ENCODE measurements at regions not wholly inside any gene's neighbourhood (a gene's known extent, or its start where the extent isn't known, plus 50 kb on each side); places are given as distances from the start of the nearest gene placed in this dataset.
"Not testable (repeated sequence)": the region's sequence is repeated elsewhere in the genome, so short reads cannot be mapped to it uniquely, and the experiment has no call there.

GRCh38 chr11:64428693-64429092, 69.7 kb downstream of the RPS6KA4 start:
- DNase-seq (ENCODE audit: low spot score), result no peak
- in situ Hi-C loops (cut with HindIII; ENCODE audit: low sequenced_read_pairs), result no loop called here

GRCh38 chr11:64429970-64430369, 71.0 kb downstream of the RPS6KA4 start:
- in situ Hi-C loops (cut with HindIII; ENCODE audit: low sequenced_read_pairs), result no loop called here

GRCh38 chr11:64430645-64431044, 71.7 kb downstream of the RPS6KA4 start:
- DNase-seq (ENCODE audit: low spot score), result no peak
- in situ Hi-C loops (cut with HindIII; ENCODE audit: low sequenced_read_pairs), result no loop called here

More at GRCh38 chr11:64429970-64430369, 71.0 kb downstream of the RPS6KA4 start:
- DNase-seq (ENCODE audit: low spot score), result no peak

GRCh38 chr11:64436000-64436399, 77.0 kb downstream of the RPS6KA4 start:
- in situ Hi-C loops (cut with HindIII; ENCODE audit: low sequenced_read_pairs), result no loop called here
- peak; percentile 72 for DNase-seq (ENCODE audit: low spot score)

GRCh38 chr11:64437426-64437825, 78.5 kb downstream of the RPS6KA4 start:
- in situ Hi-C loops (cut with HindIII; ENCODE audit: low sequenced_read_pairs), result no loop called here
- DNase-seq (ENCODE audit: low spot score), result no peak

- DNase-seq (ENCODE audit: low spot score), result no peak
- in situ Hi-C loops (cut with HindIII; ENCODE audit: low sequenced_read_pairs), result no loop called here
Observed at GRCh38 chr11:64438986-64439771, 80.2 kb downstream of the RPS6KA4 start.

- DNase-seq (ENCODE audit: low spot score); in situ Hi-C loops (cut with HindIII; ENCODE audit: low sequenced_read_pairs): not testable (repeated sequence)
Observed at GRCh38 chr11:64439772-64440491, 81.0 kb downstream of the RPS6KA4 start.

GRCh38 chr11:64441127-64441526, 82.2 kb downstream of the RPS6KA4 start:
- DNase-seq (ENCODE audit: low spot score), result no peak
- in situ Hi-C loops (cut with HindIII; ENCODE audit: low sequenced_read_pairs), result no loop called here

- in situ Hi-C loops (cut with HindIII; ENCODE audit: low sequenced_read_pairs), result no loop called here
- peak; percentile 34 for DNase-seq (ENCODE audit: low spot score)
Observed at GRCh38 chr11:64443001-64443400, 84.0 kb downstream of the RPS6KA4 start.

GRCh38 chr11:64444838-64445441, 86.0 kb downstream of the RPS6KA4 start:
- in situ Hi-C loops (cut with HindIII; ENCODE audit: low sequenced_read_pairs), result no loop called here
- peak; percentile 41 for DNase-seq (ENCODE audit: low spot score)

- in situ Hi-C loops (cut with HindIII; ENCODE audit: low sequenced_read_pairs), result no loop called here
- DNase-seq (ENCODE audit: low spot score), result no peak
Observed at GRCh38 chr11:64445651-64446050, 86.7 kb downstream of the RPS6KA4 start.

GRCh38 chr11:64447831-64448598, 89.1 kb downstream of the RPS6KA4 start:
- peak; percentile 72 for DNase-seq (ENCODE audit: low spot score)
- in situ Hi-C loops (cut with HindIII; ENCODE audit: low sequenced_read_pairs), result no loop called here

GRCh38 chr11:64448599-64449380, 89.8 kb downstream of the RPS6KA4 start:
- in situ Hi-C loops (cut with HindIII; ENCODE audit: low sequenced_read_pairs), result no loop called here
- DNase-seq (ENCODE audit: low spot score), result peak; percentile 91

- in situ Hi-C loops (cut with HindIII; ENCODE audit: low sequenced_read_pairs), result no loop called here
- peak; percentile 85 for DNase-seq (ENCODE audit: low spot score)
Observed at GRCh38 chr11:64449381-64450167, 90.6 kb downstream of the RPS6KA4 start.

GRCh38 chr11:64450168-64450560, 91.2 kb downstream of the RPS6KA4 start:
- no peak for DNase-seq (ENCODE audit: low spot score)
- in situ Hi-C loops (cut with HindIII; ENCODE audit: low sequenced_read_pairs), result no loop called here

GRCh38 chr11:64451856-64452255, 92.9 kb downstream of the RPS6KA4 start:
- no peak for DNase-seq (ENCODE audit: low spot score)
- in situ Hi-C loops (cut with HindIII; ENCODE audit: low sequenced_read_pairs), result no loop called here

GRCh38 chr11:64453466-64453865, 94.5 kb downstream of the RPS6KA4 start:
- DNase-seq (ENCODE audit: low spot score), result no peak
- in situ Hi-C loops (cut with HindIII; ENCODE audit: low sequenced_read_pairs), result no loop called here

Data from G401 (cell line).